ENCODE measurements at regions not wholly inside any gene's neighbourhood (a gene's known extent, or its start where the extent isn't known, plus 50 kb on each side); places are given as distances from the start of the nearest gene placed in this dataset.

GRCh38 chr9:108119530-108120113, 630.1 kb upstream of the KLF4 start:
- no peak for DNase-seq (ENCODE audit: low read depth)
- TF ChIP-seq, protein P1, sequence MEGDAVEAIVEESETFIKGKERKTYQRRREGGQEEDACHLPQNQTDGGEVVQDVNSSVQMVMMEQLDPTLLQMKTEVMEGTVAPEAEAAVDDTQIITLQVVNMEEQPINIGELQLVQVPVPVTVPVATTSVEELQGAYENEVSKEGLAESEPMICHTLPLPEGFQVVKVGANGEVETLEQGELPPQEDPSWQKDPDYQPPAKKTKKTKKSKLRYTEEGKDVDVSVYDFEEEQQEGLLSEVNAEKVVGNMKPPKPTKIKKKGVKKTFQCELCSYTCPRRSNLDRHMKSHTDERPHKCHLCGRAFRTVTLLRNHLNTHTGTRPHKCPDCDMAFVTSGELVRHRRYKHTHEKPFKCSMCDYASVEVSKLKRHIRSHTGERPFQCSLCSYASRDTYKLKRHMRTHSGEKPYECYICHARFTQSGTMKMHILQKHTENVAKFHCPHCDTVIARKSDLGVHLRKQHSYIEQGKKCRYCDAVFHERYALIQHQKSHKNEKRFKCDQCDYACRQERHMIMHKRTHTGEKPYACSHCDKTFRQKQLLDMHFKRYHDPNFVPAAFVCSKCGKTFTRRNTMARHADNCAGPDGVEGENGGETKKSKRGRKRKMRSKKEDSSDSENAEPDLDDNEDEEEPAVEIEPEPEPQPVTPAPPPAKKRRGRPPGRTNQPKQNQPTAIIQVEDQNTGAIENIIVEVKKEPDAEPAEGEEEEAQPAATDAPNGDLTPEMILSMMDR (conservative IDR thresholded peaks at IDR 0.05; ENCODE audit: low read length) = no peak
- no peak overlapping the region for H3K4me3 ChIP-seq (ENCODE audit: low read length)

DNA sequence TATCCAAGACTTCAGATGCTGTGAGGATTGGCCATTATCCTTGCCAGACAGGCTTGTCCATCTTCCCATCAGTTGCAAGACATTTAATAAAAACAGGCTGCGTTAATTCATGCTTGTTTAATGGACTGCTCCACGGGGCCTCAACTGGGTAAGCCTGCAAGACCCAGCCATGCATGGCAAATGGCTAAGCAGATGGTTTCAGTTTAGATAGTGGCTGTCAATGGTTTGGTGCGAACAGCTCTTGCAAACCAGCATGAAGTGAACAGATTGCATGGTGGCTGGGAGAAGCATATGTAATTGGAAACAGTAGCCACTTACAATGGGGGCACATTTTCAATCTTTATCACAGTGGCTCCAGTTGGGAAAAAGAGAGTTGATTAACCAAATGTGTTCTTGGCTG, 628.2 kb upstream of the KLF4 start:
- TF ChIP-seq, protein P1 (conservative IDR thresholded peaks at IDR 0.05; ENCODE audit: low read length) = no peak
- peak; percentile 16 for DNase-seq (ENCODE audit: low read depth)
- H3K4me3 ChIP-seq (ENCODE audit: low read length) = no peak overlapping the region

DNA sequence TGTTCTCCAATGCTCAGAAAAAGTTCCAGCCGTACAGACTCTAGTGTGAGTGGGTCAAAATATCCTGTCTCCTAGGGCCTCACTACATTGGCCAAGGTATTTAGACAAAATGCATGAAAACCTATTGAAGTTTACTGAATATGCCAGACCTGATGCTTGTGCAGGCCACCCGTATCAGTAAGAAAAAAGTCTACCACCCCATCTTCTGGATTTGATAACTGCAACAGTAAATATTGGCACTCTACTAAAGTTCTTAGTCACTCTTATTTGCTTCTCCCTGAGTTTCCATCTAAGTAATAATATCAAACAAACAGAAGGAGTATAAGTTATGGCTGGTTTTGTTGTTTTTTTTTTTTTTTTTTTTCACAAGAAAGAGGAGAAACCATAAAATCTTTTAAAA, 627.7 kb upstream of the KLF4 start:
- no peak overlapping the region for H3K4me3 ChIP-seq (ENCODE audit: low read length)
- TF ChIP-seq, protein P1 (conservative IDR thresholded peaks at IDR 0.05; ENCODE audit: low read length) = no peak
- no peak for DNase-seq (ENCODE audit: low read depth)

DNA sequence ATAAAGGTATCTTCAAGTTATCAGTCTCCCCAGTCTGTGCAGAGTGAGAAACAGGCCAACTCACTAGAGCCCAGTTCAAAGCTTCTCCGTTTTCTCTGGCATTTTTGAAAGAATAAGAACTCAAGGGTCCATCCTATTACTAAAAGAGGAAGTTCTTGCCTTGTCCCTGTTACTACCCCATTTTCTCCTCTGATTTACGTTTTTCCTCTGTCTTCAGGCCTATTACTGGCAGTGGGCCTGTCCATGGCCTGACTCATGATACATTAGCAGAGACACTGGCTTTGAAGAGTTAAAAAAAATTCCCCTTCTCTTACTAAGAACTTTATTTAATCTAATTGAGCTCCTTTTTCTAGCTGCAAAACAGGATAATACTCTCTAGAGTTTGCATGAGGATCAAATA, 624.0 kb upstream of the KLF4 start:
- no peak for DNase-seq (ENCODE audit: low read depth)
- TF ChIP-seq, protein P1 (conservative IDR thresholded peaks at IDR 0.05; ENCODE audit: low read length) = no peak

DNA sequence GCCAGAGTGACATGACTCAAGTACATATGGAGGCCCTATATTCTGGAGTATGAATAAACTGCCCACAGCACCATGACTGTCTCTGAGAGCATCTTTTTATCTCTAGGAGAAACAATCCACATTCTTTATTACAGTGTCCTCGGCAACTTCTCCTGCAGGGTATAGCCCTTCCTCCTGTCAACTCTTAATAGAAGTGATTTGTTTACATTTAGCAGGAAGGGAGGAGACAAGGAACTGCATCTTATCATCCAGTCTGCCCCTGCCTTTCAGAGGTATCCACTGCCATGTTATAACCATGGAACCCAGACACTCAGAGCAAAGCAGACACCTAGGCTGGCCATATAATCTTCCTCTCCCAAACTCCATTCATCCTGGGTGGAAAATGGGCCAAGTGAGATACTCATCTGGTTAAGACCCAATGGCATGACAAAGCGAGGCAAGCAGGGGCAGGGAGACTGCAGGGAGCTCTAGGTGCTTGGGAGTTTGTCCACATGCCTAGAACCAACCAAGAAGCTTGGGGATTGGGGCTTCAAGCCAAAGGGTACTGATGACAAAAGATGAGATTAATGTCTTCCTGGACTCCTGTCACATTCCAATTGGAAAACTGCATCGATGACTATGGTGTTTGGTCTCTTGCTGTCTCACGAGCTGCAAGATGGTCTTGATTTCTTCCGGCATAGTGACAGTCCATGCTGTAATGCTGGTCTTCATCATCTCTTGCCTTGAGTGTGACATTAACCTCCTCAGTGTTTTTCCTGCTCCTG, 620.5 kb upstream of the KLF4 start:
- DNase-seq (ENCODE audit: low read depth) = peak; percentile 29
- H3K4me3 ChIP-seq (ENCODE audit: low read length) = no peak overlapping the region
- TF ChIP-seq, protein P1 (conservative IDR thresholded peaks at IDR 0.05; ENCODE audit: low read length) = no peak

More for the DNA sequence above, 624.0 kb upstream of the KLF4 start:
- no peak overlapping the region for H3K4me3 ChIP-seq (ENCODE audit: low read length)

DNA sequence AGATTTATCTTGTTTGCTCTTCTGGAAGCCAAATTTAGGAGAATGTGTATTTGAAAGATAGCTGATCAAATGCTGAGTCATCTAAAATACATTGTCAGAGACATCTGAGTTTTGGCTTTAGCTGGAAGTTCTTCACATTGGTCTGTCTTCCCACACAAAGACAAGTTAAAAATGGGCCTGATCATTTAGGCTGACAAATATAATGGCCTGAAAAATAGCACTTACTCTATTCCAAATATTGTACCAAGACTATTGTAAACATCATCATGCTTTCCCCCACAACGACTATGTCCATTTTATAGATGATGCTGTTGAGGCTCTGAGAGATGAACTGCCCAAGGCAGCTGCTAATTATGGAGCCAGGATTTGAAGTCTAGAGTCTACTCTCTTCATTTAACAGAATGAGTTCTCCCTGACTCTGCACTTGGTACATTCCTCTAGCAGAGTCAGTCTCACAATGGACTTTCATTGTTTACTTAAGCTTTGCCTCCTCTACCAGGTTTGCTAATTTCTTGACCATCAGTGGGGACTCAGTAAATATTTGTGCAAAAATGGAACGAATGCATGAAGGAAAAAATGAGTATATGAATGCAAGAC, 619.4 kb upstream of the KLF4 start:
- no peak overlapping the region for H3K4me3 ChIP-seq (ENCODE audit: low read length)
- TF ChIP-seq, protein P1 (conservative IDR thresholded peaks at IDR 0.05; ENCODE audit: low read length) = no peak
- peak; percentile 74 for DNase-seq (ENCODE audit: low read depth)

All from AG10803 (cell line).